ENCODE measurements at regions not wholly inside any gene's neighbourhood (a gene's known extent, or its start where the extent isn't known, plus 50 kb on each side); places are given as distances from the start of the nearest gene placed in this dataset.

DNA sequence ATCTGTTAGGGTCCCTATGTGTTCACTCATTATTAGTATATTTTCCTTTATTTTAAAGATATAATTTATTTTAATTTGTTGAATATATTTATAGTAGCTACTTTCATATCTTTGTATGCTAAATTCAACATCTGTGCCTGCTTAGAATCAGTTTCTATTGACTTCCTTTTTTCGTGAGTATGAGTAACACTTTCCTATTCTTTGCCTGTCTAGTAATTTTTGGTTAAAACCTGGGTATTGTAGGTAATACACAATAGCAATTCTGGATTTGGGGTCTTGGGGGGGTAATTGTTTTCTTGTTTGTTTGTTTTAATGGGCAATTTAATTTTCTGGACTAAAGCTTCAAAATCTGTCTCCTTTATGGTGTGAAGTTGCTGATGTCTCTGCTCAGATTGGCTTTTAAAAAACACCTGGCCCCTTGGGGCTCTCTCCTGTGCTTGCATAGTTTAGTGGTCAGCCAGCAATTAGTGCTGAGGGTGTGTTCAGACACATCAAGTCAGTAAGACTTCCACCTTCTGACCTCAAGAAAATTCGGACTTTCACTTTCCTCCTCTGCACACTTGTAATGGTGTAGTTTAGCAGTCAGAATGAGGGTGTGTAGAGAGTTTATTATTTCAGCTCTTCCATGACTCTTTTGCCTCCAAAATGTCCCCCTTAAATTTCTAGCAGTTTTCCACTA lies 124.4 kb upstream of the MAP1B start:
- Mint-ChIP-seq H3K4me1 (ENCODE audit: low read depth) (no peaks in the 10 kb centered on the region), H3K4me3 (ENCODE audit: low read depth) (no peak overlapping the region), H3K9me3 (ENCODE audit: low read depth) (peaks cover 13% of the 10 kb centered on the region), H3K36me3 (ENCODE audit: insufficient read depth) (no peaks in the 10 kb centered on the region), H3K27ac (no peak overlapping the region), H3K27me3 (no peaks in the 10 kb centered on the region)
- TF ChIP-seq, protein P1, sequence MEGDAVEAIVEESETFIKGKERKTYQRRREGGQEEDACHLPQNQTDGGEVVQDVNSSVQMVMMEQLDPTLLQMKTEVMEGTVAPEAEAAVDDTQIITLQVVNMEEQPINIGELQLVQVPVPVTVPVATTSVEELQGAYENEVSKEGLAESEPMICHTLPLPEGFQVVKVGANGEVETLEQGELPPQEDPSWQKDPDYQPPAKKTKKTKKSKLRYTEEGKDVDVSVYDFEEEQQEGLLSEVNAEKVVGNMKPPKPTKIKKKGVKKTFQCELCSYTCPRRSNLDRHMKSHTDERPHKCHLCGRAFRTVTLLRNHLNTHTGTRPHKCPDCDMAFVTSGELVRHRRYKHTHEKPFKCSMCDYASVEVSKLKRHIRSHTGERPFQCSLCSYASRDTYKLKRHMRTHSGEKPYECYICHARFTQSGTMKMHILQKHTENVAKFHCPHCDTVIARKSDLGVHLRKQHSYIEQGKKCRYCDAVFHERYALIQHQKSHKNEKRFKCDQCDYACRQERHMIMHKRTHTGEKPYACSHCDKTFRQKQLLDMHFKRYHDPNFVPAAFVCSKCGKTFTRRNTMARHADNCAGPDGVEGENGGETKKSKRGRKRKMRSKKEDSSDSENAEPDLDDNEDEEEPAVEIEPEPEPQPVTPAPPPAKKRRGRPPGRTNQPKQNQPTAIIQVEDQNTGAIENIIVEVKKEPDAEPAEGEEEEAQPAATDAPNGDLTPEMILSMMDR (IDR thresholded peaks at IDR 0.05; ENCODE audit: unreplicated experiment), result no peak
- DNase-seq (ENCODE audit: low spot score, unreplicated experiment), result no peak

GRCh38 chr5:71986101-71986500 lies 121.2 kb upstream of the MAP1B start:
- H3K27ac Mint-ChIP-seq, result no peak overlapping the region
- no peak for DNase-seq (ENCODE audit: low spot score, unreplicated experiment)
- H3K27me3 Mint-ChIP-seq, result no peaks in the 10 kb centered on the region
- TF ChIP-seq, protein P1 (IDR thresholded peaks at IDR 0.05; ENCODE audit: unreplicated experiment), result no peak
- no peak overlapping the region for H3K4me3 Mint-ChIP-seq (ENCODE audit: low read depth)
- no peaks in the 10 kb centered on the region for H3K4me1 Mint-ChIP-seq (ENCODE audit: low read depth)
- H3K9me3 Mint-ChIP-seq (ENCODE audit: low read depth), result peaks cover 9% of the 10 kb centered on the region
- no peaks in the 10 kb centered on the region for H3K36me3 Mint-ChIP-seq (ENCODE audit: insufficient read depth)

DNA sequence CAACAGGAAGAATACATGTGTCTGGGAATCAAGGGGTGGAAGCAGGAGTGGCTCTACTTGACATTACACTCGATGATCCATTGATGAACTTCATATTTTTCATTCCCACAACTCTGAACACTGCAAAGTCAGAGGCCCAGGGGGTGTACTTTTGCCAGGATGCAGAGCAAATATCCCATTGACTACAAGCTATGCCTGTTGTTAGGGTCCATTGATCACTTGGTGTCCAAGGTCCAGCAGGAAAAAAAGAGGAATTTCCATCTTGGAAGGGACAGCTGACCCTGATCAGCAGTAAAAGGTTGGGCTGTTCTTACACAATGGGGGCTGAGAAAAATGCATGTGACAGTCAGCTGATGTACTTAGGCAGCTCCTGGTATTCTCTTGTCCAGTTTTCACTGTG lies 118.5 kb upstream of the MAP1B start:
- no peak overlapping the region for H3K4me3 Mint-ChIP-seq (ENCODE audit: low read depth)
- no peaks in the 10 kb centered on the region for H3K9me3 Mint-ChIP-seq (ENCODE audit: low read depth)
- TF ChIP-seq, protein P1 (IDR thresholded peaks at IDR 0.05; ENCODE audit: unreplicated experiment), result no peak
- no peaks in the 10 kb centered on the region for H3K27me3 Mint-ChIP-seq
- no peaks in the 10 kb centered on the region for H3K36me3 Mint-ChIP-seq (ENCODE audit: insufficient read depth)
- DNase-seq (ENCODE audit: low spot score, unreplicated experiment), result no peak
- H3K27ac Mint-ChIP-seq, result no peak overlapping the region
- no peaks in the 10 kb centered on the region for H3K4me1 Mint-ChIP-seq (ENCODE audit: low read depth)

DNA sequence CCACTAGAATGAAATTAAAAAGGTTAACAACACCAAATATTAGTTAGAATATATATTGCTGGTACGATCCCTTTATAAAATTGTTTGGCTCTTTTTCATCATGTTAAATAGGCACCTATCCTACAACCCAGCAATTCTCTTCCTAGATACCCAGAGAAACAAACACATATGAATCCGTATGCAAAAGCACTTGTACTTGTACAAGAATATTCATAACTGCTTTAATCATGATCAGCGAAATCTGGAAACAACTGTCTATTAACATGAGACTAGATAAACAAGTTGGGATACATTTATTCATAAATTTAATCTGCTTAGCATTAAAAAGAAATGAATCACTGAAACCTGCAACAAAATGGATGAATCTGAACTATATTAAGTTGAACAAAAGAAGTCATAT lies 113.7 kb upstream of the MAP1B start:
- no peak for DNase-seq (ENCODE audit: low spot score, unreplicated experiment)
- Mint-ChIP-seq H3K36me3 (ENCODE audit: insufficient read depth) (no peaks in the 10 kb centered on the region), H3K4me3 (ENCODE audit: low read depth) (no peak overlapping the region), H3K27ac (no peak overlapping the region), H3K27me3 (no peaks in the 10 kb centered on the region), H3K4me1 (ENCODE audit: low read depth) (no peaks in the 10 kb centered on the region), H3K9me3 (ENCODE audit: low read depth) (no peaks in the 10 kb centered on the region)
- TF ChIP-seq, protein P1 (IDR thresholded peaks at IDR 0.05; ENCODE audit: unreplicated experiment), result no peak

DNA sequence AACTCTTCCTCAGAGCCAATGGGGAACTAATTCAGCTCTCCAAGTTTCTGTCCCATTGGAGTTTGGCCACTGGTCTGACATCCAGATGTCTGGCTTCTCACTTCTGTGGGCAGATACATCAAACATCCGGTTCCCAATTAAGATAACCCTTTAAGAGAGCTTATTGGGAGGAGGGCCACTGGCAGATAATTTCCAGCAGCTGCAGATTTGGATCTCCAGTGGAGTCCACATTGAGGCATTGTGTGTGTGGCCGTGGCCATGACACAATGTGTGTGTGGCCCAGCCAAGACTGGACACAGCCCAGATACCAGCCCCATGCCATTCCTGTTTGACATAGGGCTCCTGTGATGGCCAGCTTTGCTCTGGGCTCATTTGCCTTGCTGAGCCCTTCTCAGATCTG lies 110.5 kb upstream of the MAP1B start:
- no peak overlapping the region for H3K27ac Mint-ChIP-seq
- no peaks in the 10 kb centered on the region for H3K27me3 Mint-ChIP-seq
- TF ChIP-seq, protein P1 (IDR thresholded peaks at IDR 0.05; ENCODE audit: unreplicated experiment), result no peak
- H3K4me3 Mint-ChIP-seq (ENCODE audit: low read depth), result no peak overlapping the region
- DNase-seq (ENCODE audit: low spot score, unreplicated experiment), result no peak
- no peaks in the 10 kb centered on the region for H3K4me1 Mint-ChIP-seq (ENCODE audit: low read depth)
- no peaks in the 10 kb centered on the region for H3K36me3 Mint-ChIP-seq (ENCODE audit: insufficient read depth)
- no peaks in the 10 kb centered on the region for H3K9me3 Mint-ChIP-seq (ENCODE audit: low read depth)
